SKM-1 (cell line): ENCODE measurements at regions not wholly inside any gene's neighbourhood (a gene's known extent, or its start where the extent isn't known, plus 50 kb on each side); places are given as distances from the start of the nearest gene placed in this dataset.
"Not testable (repeated sequence)": the region's sequence is repeated elsewhere in the genome, so short reads cannot be mapped to it uniquely, and the experiment has no call there.

Experiments
- DNase-seq: peaks from one replicate; lab custom pipeline; 2025; ENCODE audit not compliant: unreplicated experiment; lab: John Stamatoyannopoulos, UW

- DNase-seq, result no peak
These were observed 250.7 kb downstream of the VAPA start for GRCh38 chr18:10164271-10165071.

DNA sequence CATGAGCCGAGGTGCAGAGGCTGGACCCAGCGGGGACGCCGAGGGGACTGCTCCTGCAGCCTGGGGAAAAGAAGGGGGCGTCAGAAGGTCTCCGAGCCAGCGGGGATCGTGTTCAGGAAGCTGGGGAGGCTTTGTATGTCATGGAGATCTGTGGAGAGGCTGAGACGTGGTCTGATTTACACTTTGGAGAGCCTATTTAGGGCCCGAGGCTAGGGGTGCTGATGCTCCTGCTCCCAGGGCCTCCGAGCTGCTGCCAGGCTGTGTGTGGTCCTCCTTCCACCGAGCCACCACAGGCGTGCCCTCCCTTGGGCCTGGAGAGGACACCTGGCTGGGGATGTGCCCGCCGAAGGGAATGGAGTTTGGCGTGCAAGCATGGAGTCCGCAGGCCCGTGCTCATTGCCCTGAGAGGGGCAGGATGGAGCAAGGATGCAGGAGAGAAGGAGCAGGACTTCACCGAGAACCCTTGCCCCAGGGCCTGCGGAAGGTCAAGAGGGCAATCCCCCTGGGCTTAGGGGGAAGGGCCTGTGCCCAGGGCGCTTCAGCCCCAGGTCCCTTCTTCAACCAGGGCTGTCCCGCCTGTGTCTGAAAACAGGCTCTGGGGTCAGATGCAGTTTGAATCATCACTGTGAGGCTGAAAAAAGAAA lies 252.5 kb downstream of the VAPA start:
- DNase-seq, result no peak

DNA sequence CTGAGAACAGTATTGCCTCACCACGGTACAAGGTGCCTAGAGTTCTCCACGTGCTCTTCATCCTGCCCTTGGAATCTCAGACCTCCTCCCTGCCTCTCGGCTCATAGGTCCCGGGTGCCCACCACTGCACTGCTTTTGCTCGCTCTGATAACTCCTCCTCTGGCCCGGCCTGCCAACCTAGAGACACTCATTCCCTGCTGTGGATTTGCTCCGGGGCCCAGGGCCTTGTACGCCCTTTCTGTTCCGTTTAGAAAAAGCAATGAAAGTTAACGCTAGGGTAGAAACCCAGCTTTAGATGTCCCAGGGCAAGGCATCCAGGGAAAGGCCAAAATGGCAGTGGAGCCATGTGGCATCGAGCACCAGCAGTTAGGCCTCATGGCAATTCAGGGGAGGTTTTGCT lies 253.9 kb downstream of the VAPA start:
- no peak for DNase-seq

GRCh38 chr18:10168477-10168876 lies 254.7 kb downstream of the VAPA start:
- DNase-seq, result no peak

DNA sequence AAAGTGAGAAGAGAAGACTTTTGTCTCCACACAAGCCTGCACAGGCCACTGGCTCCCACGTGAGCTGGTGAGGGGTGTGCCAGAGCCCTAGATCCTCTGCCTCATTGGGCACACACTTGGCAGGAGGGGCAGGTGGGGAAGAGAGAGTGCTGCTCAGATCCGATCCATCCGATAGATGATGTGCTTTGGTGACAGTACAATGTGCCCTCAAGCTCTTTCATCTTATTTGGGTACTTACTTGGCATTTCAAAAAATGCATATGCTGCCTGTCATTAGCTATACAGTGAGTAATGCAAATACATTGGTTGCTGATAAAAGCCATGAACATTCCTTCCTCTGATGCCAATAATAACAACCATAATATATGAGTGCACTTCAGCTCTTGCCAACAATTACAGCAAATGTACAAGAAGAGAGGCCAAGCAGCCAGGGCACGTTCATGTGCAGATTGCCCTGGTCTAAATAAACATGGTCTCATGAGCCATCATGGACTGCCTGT lies 255.3 kb downstream of the VAPA start:
- no peak for DNase-seq

DNA sequence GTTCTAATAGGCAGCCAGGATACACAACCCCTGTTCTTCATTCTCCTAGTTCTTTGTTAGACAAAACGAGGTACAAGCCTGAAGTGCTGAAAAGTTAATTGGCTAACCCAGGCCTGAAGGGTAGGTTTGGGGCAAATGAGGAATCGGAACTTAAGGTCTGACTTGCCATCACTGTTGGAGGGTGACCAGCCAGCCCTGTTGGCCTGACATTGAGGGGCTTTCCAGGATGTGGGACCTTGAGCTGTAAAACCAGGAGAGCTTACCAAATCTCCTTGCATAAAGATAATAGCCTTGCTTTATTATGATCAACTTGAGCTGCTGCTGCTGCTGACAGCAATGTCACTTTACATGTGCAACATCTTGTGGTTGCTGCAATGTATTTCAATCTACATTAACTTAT lies 256.0 kb downstream of the VAPA start:
- DNase-seq, result no peak

- DNase-seq, result no peak
These were observed 256.6 kb downstream of the VAPA start for GRCh38 chr18:10170375-10170774.

- not testable (repeated sequence) for DNase-seq
These were observed 261.5 kb downstream of the VAPA start for GRCh38 chr18:10175333-10175732.

DNA sequence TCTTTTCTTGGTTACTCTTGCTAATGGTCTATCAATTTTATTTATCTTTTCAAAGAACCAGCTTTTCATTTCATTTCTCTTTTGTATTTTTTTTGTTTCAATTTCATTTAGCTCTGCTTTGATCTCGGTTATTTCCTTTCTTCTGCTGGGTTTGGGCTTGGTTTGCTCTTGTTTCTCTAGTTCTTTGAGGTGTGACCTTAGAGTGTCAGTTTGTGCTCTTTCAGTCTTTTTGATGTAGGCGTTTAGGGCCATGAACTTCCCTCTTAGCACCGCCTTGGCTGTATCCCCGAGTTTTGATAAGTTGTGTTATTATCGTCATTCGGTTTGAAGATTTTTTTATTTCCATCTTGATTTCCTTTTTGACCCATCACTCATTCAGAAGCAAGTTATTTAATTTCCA lies 265.5 kb downstream of the VAPA start:
- DNase-seq, result not testable (repeated sequence)

DNA sequence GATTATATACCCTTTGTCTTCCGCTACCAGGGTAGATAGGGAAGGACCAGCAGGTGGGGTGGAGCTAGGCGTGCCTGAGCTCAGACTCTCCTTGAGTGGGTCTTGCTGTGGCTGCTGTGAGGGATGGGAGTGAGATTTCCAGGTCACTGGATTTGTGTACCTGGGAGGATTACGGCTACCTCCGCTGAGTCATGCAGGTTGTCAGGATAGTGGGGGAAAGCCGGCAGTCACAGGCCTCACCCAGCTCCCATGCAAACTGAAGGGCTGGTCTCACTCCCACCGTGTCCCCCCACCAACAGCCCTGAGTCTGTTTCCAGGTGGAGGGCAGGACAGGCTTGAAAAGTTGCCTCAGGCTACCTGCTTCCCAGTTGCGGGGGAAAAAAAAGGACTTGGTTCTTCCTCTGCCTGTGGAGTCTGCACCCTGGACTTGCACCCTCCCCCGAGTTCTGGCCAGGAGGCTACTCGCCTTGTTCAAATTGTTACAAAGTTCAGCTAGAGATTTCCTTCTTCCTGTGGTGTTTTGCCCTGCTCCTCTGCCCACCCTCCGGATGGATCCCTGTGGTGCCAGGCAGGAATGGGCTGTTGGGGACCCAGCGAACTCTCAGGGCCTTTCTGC lies 268.3 kb downstream of the VAPA start:
- no peak for DNase-seq

GRCh38 chr18:10184776-10185175 lies 269.7 kb upstream of the APCDD1 start:
- no peak for DNase-seq

DNA sequence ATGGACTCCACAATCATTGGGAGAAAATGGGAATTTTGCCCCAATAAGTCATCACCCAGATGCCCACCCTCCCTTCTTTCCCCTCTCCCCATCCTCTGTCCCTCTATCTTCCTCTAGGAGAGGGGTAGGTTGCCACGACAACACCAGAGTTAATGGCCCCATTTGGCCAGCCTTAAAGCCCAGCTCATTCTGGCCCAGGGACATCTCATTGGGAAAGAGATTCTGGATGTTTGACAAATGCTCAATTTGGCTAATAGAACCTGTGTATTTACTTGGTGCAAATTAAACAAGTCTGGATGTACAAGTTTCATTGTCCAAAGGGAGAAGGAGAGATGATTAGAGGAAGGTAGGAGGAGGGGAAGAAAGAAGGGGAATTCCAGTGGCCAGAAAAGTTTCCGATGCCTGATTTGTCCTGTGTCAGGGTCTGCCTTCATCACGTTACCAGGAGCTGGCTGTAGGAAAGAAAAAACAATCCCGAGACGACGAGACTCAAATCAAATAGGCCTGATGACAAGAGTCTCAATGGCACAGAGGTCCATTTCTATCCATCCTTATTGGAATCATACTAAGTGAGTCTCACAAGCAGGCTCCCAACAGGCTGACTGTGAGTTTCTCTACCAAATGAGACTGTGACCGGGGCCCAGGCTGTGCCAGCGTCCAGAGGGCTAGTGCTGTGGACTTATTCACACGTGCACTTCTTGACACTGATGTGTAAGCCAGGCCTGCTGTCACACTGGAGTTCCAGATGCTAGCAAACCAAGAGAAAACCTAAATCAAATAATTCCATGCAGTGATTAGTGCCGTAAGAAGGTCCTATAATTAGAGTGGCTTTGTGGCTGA lies 265.2 kb upstream of the APCDD1 start:
- no peak for DNase-seq

DNA sequence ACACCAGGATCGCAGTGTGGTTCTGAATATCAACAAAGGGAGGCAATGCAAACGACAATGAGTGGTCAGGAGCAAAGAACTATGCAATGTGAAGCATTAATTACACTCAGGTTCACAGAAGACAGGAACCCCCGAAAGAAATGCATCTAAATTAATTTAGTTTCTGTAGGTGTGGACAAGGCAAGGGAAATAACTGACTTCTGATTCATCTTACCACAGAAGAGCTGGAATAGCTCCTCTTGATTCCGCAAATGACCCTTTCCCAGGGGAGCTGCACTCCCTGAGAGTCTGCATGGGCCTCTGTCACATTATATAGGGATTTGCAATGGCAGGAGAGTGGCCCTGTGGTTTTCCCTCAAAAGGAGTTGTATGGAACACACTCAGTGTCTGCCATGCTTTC lies 263.9 kb upstream of the APCDD1 start:
- DNase-seq, result no peak

DNA sequence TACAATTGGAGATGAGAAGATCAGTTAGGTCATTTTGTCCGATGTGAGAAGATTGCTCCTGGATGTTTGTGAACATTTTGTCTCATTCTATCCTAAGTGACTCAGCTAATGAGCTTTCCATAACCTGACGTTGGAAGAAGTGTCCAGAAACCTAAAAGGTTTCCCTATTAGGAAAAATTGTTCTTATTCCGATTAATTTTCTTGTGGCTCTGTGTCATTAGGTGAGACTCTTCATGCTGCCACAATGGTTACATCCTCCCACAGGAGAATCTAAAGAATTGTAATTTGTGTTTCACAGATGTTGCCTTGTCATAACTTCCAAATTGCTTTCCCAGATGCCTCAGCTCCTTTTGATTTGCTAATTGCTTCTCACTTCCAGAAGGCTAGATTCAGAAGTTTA lies 261.0 kb upstream of the APCDD1 start:
- DNase-seq, result no peak

GRCh38 chr18:10194592-10194991 lies 259.8 kb upstream of the APCDD1 start:
- DNase-seq, result no peak

- no peak for DNase-seq
These were observed 258.9 kb upstream of the APCDD1 start for GRCh38 chr18:10195529-10195928.

DNA sequence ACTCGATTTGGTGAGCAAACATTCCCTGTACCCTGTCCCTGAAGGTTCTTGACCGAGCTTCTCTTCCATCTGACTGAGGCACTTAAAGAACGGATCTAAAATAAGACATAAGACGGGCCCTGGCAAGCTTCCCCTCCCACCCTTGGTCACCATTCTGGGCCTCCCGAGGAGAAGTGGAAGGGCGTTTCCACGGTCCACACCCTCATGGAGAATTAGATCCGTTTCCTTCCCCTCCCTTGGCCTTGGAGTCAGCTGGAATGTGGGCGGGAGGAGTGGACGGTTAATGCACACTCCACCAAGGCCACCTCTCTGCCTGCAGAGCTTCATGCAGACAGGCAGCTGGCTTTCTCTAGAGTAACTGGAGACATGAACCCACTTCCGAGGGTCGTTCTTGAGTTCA lies 257.3 kb upstream of the APCDD1 start:
- no peak for DNase-seq

- no peak for DNase-seq
These were observed 253.2 kb upstream of the APCDD1 start for GRCh38 chr18:10201226-10201625.

- peak; percentile 25 for DNase-seq
These were observed 252.8 kb upstream of the APCDD1 start for GRCh38 chr18:10201659-10202058.

DNA sequence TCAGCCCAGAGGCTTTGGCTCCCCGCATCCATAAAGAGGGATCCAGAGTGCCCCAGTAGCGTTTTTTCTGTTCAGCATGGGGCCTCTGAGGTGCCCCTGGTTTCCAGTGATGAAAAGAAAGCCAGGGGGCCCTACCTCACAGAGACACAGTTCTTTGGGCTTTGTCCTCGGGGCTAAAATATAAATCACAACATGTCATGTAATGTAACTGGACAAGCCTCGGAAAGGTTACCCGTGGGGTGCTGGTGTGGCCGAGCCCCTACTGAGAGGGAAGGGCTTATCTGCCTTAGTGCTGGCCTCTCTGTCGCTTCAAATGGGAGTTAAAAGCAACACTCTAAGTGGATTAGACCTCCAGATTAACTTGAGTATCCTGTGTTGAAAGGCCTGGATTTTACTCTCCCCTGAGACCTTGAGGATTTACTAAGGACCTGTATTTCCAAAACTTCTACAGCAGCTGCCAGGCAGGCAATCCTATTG lies 251.6 kb upstream of the APCDD1 start:
- no peak for DNase-seq

DNA sequence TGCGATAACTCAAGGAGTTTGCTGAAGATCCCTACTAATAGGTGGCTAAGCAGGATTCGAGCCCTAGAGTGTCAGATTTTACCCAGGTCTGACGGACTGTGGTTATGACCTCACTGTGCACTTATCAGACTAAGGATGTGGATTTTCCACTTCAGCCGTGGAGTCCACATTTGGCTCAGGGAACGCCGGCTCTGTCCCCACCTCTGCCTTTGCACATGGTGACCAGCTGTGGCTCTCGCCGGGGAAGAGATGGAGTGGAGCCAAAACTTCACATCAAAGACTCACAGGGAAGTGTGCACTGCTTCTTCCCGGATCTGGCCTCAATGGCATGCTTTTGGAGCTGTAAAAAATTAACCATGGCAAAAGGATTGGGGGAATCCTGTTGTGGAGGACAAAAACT lies 249.3 kb upstream of the APCDD1 start:
- DNase-seq, result no peak
